Stimulated activated naive CD8-positive, alpha-beta T cell treated with anti-CD3 and anti-CD28 coated beads, Interleukin-15, amount 100 ng/mL, for 72 hours (primary cell): ENCODE measurements at regions not wholly inside any gene's neighbourhood (a gene's known extent, or its start where the extent isn't known, plus 50 kb on each side); places are given as distances from the start of the nearest gene placed in this dataset.

Experiments used
- ATAC-seq: fragments of 150-1000 bp; cut with Tn5 transposase; 2 replicates; pipeline ENCODE4 v1.10.0; 2021; ENCODE audit warnings: mild to moderate bottlenecking, moderate library complexity
- DNase-seq, 2 donors: peaks; one replicate each; pipeline ENCODE4 v3.0.0; 2021 to 2022
- H3K27ac Mint-ChIP-seq, 2 donors: one replicate each; pipeline ENCODE4 v1.8.0; 2022; ENCODE audit warnings: mild to moderate bottlenecking in 2 of 2, mixed read lengths in 2 of 2, moderate library complexity in 2 of 2
- H3K27me3 Mint-ChIP-seq: one replicate; pipeline ENCODE4 v1.8.0; 2022; ENCODE audit warnings: mixed read lengths
- H3K4me1 Mint-ChIP-seq: one replicate; pipeline ENCODE4 v1.8.0; 2022; ENCODE audit warnings: mild to moderate bottlenecking, mixed read lengths
- H3K4me3 Mint-ChIP-seq, 2 donors: one replicate each; pipeline ENCODE4 v1.8.0; 2022; ENCODE audit warnings: mild to moderate bottlenecking in 2 of 2, mixed read lengths in 2 of 2, moderate library complexity in 1 of 2
- H3K9me3 Mint-ChIP-seq, 2 donors: one replicate each; pipeline ENCODE4 v1.8.0; 2022; ENCODE audit warnings: mixed read lengths in 2 of 2

GRCh38 chr13:47499358-47500150, 501.5 kb downstream of the SUCLA2 start:
- DNase-seq, result no peak
- no peak overlapping the region for H3K27ac Mint-ChIP-seq
- peaks cover 4% of the 10 kb centered on the region in 2 donors for H3K9me3 Mint-ChIP-seq
- ATAC-seq, result no peak
- no peak overlapping the region for H3K4me3 Mint-ChIP-seq
- no peaks in the 10 kb centered on the region for H3K4me1 Mint-ChIP-seq
- no peaks in the 10 kb centered on the region for H3K27me3 Mint-ChIP-seq

GRCh38 chr13:47484548-47484947, 516.5 kb downstream of the SUCLA2 start:
- H3K27me3 Mint-ChIP-seq, result no peaks in the 10 kb centered on the region
- no peak for ATAC-seq
- no peak for DNase-seq

GRCh38 chr13:47481536-47481935, 519.5 kb downstream of the SUCLA2 start:
- H3K4me3 Mint-ChIP-seq, result no peak overlapping the region
- no peaks in the 10 kb centered on the region for H3K4me1 Mint-ChIP-seq
- H3K27me3 Mint-ChIP-seq, result no peaks in the 10 kb centered on the region
- no peak overlapping the region for H3K27ac Mint-ChIP-seq
- peaks cover 0 to 9% of the 10 kb centered on the region in 2 donors for H3K9me3 Mint-ChIP-seq
- ATAC-seq, result no peak
- DNase-seq, result no peak

More at GRCh38 chr13:47484548-47484947, 516.5 kb downstream of the SUCLA2 start:
- Mint-ChIP-seq H3K4me3 (no peak overlapping the region), H3K27ac (no peak overlapping the region), H3K4me1 (no peaks in the 10 kb centered on the region), H3K9me3 (peaks cover 0 to 3% of the 10 kb centered on the region in 2 donors)

- Mint-ChIP-seq H3K9me3 (peaks cover 0 to 9% of the 10 kb centered on the region in 2 donors), H3K4me3 (no peak overlapping the region), H3K4me1 (no peaks in the 10 kb centered on the region), H3K27me3 (no peaks in the 10 kb centered on the region), H3K27ac (no peak overlapping the region)
- ATAC-seq (no peak), DNase-seq (no peak)
Measured at GRCh38 chr13:47480951-47481350, 520.1 kb downstream of the SUCLA2 start.

DNA sequence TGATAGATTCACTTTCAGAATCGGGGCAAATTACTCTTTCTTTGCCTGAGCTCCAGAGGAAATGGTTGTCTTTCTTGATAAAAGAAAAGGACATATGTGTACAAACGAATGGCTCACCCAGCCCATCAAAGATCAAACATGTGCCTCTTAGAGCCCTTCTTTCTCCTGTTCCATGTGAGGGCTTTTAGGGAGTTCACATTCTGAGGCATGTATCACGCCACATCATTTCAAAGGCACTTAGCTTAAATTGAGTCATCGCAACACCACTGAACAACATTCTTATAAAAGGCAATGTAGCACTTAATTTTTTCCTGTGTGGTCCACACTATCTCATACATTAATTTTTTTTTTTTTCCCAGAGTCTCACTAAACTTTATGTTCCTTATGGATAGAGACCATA, 521.0 kb downstream of the SUCLA2 start:
- ATAC-seq (no peak), DNase-seq (no peak)
- Mint-ChIP-seq H3K4me1 (no peaks in the 10 kb centered on the region), H3K9me3 (peaks cover 0 to 9% of the 10 kb centered on the region in 2 donors), H3K27ac (no peak overlapping the region), H3K4me3 (no peak overlapping the region), H3K27me3 (no peaks in the 10 kb centered on the region)

DNA sequence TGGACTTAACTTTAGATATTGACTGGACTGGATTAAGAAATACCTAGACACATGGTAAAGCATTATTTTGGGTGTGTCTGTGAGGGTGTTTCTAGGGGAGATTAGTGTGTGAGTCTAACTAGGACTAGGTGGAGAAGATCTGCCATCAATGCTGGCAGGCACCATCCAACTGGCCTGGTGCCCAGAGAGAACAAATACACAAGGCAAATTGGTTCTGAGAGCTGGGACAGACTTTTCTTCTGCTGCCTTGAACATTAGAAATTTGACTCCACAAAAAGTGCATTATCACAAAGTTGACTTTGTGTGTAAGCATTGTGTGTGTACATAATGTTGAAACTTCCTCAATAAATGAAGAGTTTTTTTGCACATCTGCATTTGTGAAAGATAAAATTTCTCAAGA, 522.1 kb downstream of the SUCLA2 start:
- no peak for DNase-seq
- no peaks in the 10 kb centered on the region for H3K27me3 Mint-ChIP-seq
- H3K4me1 Mint-ChIP-seq, result no peaks in the 10 kb centered on the region
- H3K9me3 Mint-ChIP-seq, result peaks cover 0 to 9% of the 10 kb centered on the region in 2 donors
- no peak for ATAC-seq
- H3K4me3 Mint-ChIP-seq, result no peak overlapping the region
- H3K27ac Mint-ChIP-seq, result no peak overlapping the region

- no peaks in the 10 kb centered on the region for H3K27me3 Mint-ChIP-seq
- no peak for DNase-seq
- no peak for ATAC-seq
- H3K4me1 Mint-ChIP-seq, result no peaks in the 10 kb centered on the region
- H3K4me3 Mint-ChIP-seq, result no peak overlapping the region
- H3K9me3 Mint-ChIP-seq, result peaks cover 0 to 6% of the 10 kb centered on the region in 2 donors
- no peak overlapping the region for H3K27ac Mint-ChIP-seq
Measured at GRCh38 chr13:47475441-47475948, 525.6 kb downstream of the SUCLA2 start.

- Mint-ChIP-seq H3K9me3 (peaks cover 0 to 10% of the 10 kb centered on the region in 2 donors), H3K27me3 (no peaks in the 10 kb centered on the region), H3K4me1 (no peaks in the 10 kb centered on the region), H3K4me3 (no peak overlapping the region), H3K27ac (no peak overlapping the region)
- ATAC-seq, result no peak
- DNase-seq, result no peak
Measured at GRCh38 chr13:47474839-47475238, 526.2 kb downstream of the SUCLA2 start.

DNA sequence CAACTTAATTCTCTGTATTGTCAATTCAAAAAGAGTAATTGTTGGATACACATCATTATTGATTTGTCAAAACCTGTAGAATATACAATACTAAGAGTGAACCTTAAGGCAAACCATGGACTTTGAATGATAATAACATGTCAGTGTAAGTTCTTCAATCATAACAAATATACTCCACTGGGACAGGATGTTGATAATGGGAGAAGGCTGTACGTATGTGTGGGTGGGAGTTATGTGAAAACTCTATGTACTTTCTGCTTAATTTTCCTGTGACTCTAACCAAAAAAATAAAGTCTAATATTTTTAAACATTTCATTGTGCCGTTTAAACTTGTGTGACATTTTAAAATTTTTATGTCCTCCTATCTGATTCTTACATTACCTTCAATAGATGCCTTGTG, 526.7 kb downstream of the SUCLA2 start:
- H3K4me3 Mint-ChIP-seq, result no peak overlapping the region
- peaks cover 0 to 13% of the 10 kb centered on the region in 2 donors for H3K9me3 Mint-ChIP-seq
- no peak overlapping the region for H3K27ac Mint-ChIP-seq
- H3K27me3 Mint-ChIP-seq, result no peaks in the 10 kb centered on the region
- no peaks in the 10 kb centered on the region for H3K4me1 Mint-ChIP-seq
- DNase-seq (no peak), ATAC-seq (no peak)

GRCh38 chr13:47472516-47472915, 528.6 kb downstream of the SUCLA2 start:
- peaks cover 7 to 9% of the 10 kb centered on the region in 2 donors for H3K9me3 Mint-ChIP-seq
- no peak overlapping the region for H3K27ac Mint-ChIP-seq
- DNase-seq, result no peak
- no peak overlapping the region for H3K4me3 Mint-ChIP-seq
- ATAC-seq, result no peak
- no peaks in the 10 kb centered on the region for H3K27me3 Mint-ChIP-seq
- H3K4me1 Mint-ChIP-seq, result no peaks in the 10 kb centered on the region

DNA sequence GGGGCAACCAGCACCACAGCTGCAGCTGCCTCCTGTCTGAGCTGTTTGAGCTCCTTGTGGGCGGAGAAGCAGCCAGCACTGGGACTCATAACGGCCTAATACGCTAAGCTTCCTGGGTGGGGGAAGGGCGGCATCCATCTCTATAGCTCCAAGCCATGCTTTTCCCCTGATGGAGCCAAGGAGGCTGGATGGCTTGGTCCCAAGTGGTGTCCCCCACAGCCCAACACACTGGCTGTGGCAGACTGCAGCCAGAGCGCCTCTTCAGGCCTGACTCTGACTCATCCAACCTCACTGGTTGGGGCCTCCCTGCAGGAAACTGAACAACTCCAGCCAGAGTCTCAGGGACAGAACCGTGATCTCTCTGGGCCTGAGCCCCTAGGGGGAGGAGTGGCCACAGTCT, 537.3 kb downstream of the SUCLA2 start:
- Mint-ChIP-seq H3K27me3 (no peaks in the 10 kb centered on the region), H3K27ac (no peak overlapping the region), H3K4me1 (no peaks in the 10 kb centered on the region), H3K9me3 (peaks cover 0 to 38% of the 10 kb centered on the region in 2 donors), H3K4me3 (no peak overlapping the region)
- ATAC-seq (no peak), DNase-seq (no peak)

GRCh38 chr13:47463002-47463401, 538.1 kb downstream of the SUCLA2 start:
- no peak for ATAC-seq
- no peak overlapping the region for H3K27ac Mint-ChIP-seq

DNA sequence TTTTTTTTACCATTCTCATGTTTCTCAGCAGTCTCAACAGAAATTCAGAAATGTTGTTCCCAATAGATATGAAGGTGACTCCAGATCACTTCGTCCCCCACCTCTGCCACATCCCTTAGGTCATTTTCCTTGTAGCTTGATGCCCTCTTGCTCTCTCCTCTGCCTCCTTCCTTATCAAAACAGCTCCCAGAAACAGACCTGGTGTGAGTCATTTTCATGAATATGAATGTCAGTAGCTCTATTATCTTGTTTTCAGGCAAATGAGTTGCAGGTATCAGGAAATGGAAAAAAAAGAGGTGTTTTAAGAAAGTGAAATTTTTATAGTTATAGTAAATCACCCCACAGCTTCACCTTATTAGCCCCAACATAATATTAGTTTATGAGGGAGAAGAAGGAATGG, 539.3 kb downstream of the SUCLA2 start:
- H3K4me1 Mint-ChIP-seq, result no peaks in the 10 kb centered on the region
- peaks cover 0 to 25% of the 10 kb centered on the region in 2 donors for H3K9me3 Mint-ChIP-seq
- no peak overlapping the region for H3K4me3 Mint-ChIP-seq
- H3K27me3 Mint-ChIP-seq, result no peaks in the 10 kb centered on the region
- ATAC-seq (no peak), DNase-seq (no peak)
- H3K27ac Mint-ChIP-seq, result no peak overlapping the region

More at GRCh38 chr13:47463002-47463401, 538.1 kb downstream of the SUCLA2 start:
- H3K9me3 Mint-ChIP-seq, result peaks cover 0 to 34% of the 10 kb centered on the region in 2 donors
- H3K27me3 Mint-ChIP-seq, result no peaks in the 10 kb centered on the region
- H3K4me1 Mint-ChIP-seq, result no peaks in the 10 kb centered on the region
- no peak for DNase-seq
- no peak overlapping the region for H3K4me3 Mint-ChIP-seq

DNA sequence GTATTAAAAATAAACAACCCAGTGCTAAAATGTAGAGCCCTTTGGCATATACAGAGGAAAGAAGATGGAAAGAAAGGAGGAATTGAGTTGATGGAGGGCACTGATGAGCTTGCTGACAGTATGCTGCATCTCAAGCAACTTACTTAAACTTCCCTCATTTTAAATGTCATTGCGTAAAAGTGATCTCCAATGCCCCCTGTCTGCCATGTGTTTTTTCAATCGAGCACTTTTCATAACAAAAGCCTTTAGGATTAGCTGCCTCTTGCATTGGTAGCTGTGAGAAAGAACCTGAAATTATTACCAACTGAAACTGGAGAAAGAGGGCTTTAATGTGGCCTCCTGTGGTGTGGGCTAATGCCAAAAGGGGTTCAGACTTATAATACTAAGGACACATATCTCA, 541.6 kb downstream of the SUCLA2 start:
- DNase-seq, result no peak
- no peak overlapping the region for H3K27ac Mint-ChIP-seq
- ATAC-seq, result no peak
- H3K27me3 Mint-ChIP-seq, result no peaks in the 10 kb centered on the region
- no peak overlapping the region for H3K4me3 Mint-ChIP-seq
- H3K4me1 Mint-ChIP-seq, result no peaks in the 10 kb centered on the region
- peaks cover 0 to 6% of the 10 kb centered on the region in 2 donors for H3K9me3 Mint-ChIP-seq

- H3K27ac Mint-ChIP-seq, result no peak overlapping the region
- H3K27me3 Mint-ChIP-seq, result no peaks in the 10 kb centered on the region
- ATAC-seq (no peak), DNase-seq (no peak)
- no peaks in the 10 kb centered on the region for H3K9me3 Mint-ChIP-seq
- no peak overlapping the region for H3K4me3 Mint-ChIP-seq
- no peaks in the 10 kb centered on the region for H3K4me1 Mint-ChIP-seq
Measured at GRCh38 chr13:47457626-47458025, 543.4 kb downstream of the SUCLA2 start.

DNA sequence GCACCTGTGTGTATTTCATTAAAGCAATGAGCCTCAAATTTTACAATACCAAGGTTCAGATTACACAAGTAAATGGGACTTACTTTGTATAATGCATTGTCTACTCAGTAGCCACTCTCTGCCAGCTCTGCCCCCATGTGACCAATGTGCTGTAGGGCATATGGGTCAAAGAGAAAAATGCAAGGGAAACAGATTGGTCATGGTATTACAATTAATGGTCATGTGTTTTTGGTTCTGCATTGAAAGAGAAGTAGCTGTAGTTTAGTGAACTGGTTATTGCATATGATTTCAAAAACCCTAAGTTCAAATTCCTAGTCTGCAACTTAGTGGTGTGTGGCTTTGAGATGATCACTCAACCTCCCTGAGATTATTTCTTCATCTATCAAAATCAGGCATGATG, 545.4 kb downstream of the SUCLA2 start:
- ATAC-seq (no peak), DNase-seq (no peak)
- Mint-ChIP-seq H3K4me1 (no peaks in the 10 kb centered on the region), H3K27ac (no peak overlapping the region), H3K27me3 (no peaks in the 10 kb centered on the region), H3K4me3 (no peak overlapping the region), H3K9me3 (no peaks in the 10 kb centered on the region)

DNA sequence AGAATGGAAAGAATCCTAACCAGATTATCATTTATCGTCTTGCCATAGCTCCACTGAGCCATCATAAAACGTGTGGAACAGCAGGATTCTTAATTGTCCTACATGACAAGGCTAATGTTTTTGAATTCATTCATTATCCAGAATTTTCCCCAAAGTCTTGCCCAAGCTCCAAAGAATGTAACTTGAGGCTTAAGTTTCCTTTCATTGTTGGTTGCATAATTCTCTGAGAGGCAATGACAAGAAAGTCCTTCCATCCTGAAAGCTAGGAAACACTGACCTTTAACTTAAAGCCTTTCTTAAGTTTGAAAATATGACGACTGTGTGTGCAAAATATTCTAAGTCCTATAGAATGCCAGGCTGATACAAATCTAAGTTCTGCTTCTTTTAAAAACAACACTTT, 546.1 kb downstream of the SUCLA2 start:
- DNase-seq (no peak), ATAC-seq (no peak)
- Mint-ChIP-seq H3K27me3 (no peaks in the 10 kb centered on the region), H3K4me1 (no peaks in the 10 kb centered on the region), H3K9me3 (no peaks in the 10 kb centered on the region), H3K4me3 (no peak overlapping the region), H3K27ac (no peak overlapping the region)
